ENCODE measurements at regions not wholly inside any gene's neighbourhood (a gene's known extent, or its start where the extent isn't known, plus 50 kb on each side); places are given as distances from the start of the nearest gene placed in this dataset.
"Not testable (repeated sequence)": the region's sequence is repeated elsewhere in the genome, so short reads cannot be mapped to it uniquely, and the experiment has no call there.

DNA sequence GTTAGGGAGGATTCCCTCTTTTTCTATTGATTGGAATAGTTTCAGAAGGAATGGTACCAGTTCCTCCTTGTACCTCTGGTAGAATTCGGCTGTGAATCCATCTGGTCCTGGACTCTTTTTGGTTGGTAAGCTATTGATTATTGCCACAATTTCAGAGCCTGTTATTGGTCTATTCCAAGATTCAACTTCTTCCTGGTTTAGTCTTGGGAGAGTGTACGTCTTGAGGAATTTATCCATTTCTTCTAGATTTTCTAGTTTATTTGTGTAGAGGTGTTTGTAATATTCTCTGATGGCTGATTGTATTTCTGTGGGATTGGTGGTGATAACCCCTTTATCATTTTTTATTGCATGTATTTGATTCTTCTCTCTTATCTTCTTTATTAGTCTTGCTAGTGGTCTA, 96.4 kb downstream of the ANKRD30BL start:
- TF ChIP-seq, protein P1, sequence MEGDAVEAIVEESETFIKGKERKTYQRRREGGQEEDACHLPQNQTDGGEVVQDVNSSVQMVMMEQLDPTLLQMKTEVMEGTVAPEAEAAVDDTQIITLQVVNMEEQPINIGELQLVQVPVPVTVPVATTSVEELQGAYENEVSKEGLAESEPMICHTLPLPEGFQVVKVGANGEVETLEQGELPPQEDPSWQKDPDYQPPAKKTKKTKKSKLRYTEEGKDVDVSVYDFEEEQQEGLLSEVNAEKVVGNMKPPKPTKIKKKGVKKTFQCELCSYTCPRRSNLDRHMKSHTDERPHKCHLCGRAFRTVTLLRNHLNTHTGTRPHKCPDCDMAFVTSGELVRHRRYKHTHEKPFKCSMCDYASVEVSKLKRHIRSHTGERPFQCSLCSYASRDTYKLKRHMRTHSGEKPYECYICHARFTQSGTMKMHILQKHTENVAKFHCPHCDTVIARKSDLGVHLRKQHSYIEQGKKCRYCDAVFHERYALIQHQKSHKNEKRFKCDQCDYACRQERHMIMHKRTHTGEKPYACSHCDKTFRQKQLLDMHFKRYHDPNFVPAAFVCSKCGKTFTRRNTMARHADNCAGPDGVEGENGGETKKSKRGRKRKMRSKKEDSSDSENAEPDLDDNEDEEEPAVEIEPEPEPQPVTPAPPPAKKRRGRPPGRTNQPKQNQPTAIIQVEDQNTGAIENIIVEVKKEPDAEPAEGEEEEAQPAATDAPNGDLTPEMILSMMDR (IDR thresholded peaks at IDR 0.05), result not testable (repeated sequence)
- not testable (repeated sequence) for TF ChIP-seq POLR2A (IDR thresholded peaks at IDR 0.05)

All from right lobe of liver (tissue), 4 donors.